HepG2 (cell line): ENCODE measurements at regions not wholly inside any gene's neighbourhood (a gene's known extent, or its start where the extent isn't known, plus 50 kb on each side); places are given as distances from the start of the nearest gene placed in this dataset.

Experiments
- ATAC-seq: fragments of 200-7000 bp; cut with Tn5 transposase; 3 replicates; pipeline ENCODE4 v1.9.1; 2020; ENCODE audit warnings: mild to moderate bottlenecking, moderate library complexity
- BruUV-seq: library from RNA; stranded (reverse); fragments of 400-500 nt; replicated peaks from 2 replicates; lab custom pipeline; 2021; lab: Mats Ljungman, UMichigan
- CTCF ChIA-PET: fragments of 300-600 bp; formaldehyde crosslinking; extraction: SDS; loops from one replicate; lab custom pipeline; 2021; ENCODE audit warnings: low total read pairs, inconsistent platforms, low intra/inter-chr PET ratio; lab: Yijun Ruan, JAX
- POLR2A ChIA-PET: fragments of 350-600 bp; sonication (Branson Sonifier 250); formaldehyde crosslinking; loops from one replicate; lab custom pipeline; 2020; ENCODE audit warnings: antibody characterized with exemption, inconsistent platforms; lab: Yijun Ruan, JAX
- DNase-seq: peaks from one replicate; pipeline ENCODE4 v3.0.0-alpha.2; 2015; ENCODE audit warnings: low spot score
- FAIRE-seq: peaks from 3 replicates; lab custom pipeline; 2011; peaks lifted over from hg19 to GRCh38; lab: Jason Lieb, UNC
- H2AFZ ChIP-seq: one replicate; pipeline ENCODE4 v1.6.1; 2011; ENCODE audit warnings: low read length, inconsistent platforms
- H3K27ac ChIP-seq: fragments of 300-600 bp; 3 replicates; pipeline ENCODE4 v1.8.0; 2011; ENCODE audit warnings: mixed run types, mild to moderate bottlenecking, mixed read lengths, low read length, inconsistent platforms; ENCODE audit not compliant: insufficient read depth; ENCODE audit errors: extremely low read length
- H3K27me3 ChIP-seq, 2 experiments: fragments of 200-600 bp in 1 of 2; 2 replicates in 1 of 2; 3 replicates in 1 of 2; pipeline versions ENCODE4 v1.6.0 to v1.8.0; 2011; ENCODE audit warnings: low read length in 2 of 2, mild to moderate bottlenecking in 2 of 2, moderate library complexity in 2 of 2, inconsistent platforms in 1 of 2; ENCODE audit not compliant: insufficient read depth in 2 of 2, control insufficient read depth in 1 of 2
- H3K36me3 ChIP-seq, 2 experiments: fragments of 200-600 bp in 1 of 2; replicated peaks in 1 of 2; 2 replicates in 1 of 2; 3 replicates in 1 of 2; pipeline versions ENCODE4 v1.5.1 to v1.8.0; 2011; ENCODE audit warnings: low read length in 2 of 2, inconsistent platforms in 1 of 2; ENCODE audit not compliant: insufficient read depth in 2 of 2, control insufficient read depth in 1 of 2
- H3K4me1 ChIP-seq: 2 replicates; pipeline ENCODE4 v1.5.1; 2012; ENCODE audit warnings: low read length, inconsistent platforms; ENCODE audit not compliant: insufficient read depth
- H3K4me2 ChIP-seq: 2 replicates; pipeline ENCODE4 v1.6.0; 2011; ENCODE audit warnings: low read depth, low read length, inconsistent platforms
- H3K4me3 ChIP-seq, 3 experiments: fragments of 200-600 bp in 1 of 3; sonication (generic), shearing (Covaris generic) in 1 of 3; replicated peaks in 1 of 3; 2 replicates each; pipeline ENCODE4 v1.5.1; 2011 to 2016; ENCODE audit warnings: low read length in 3 of 3, inconsistent platforms in 2 of 3, low read depth in 2 of 3, mild to moderate bottlenecking in 2 of 3, control low read depth in 1 of 3, mixed read lengths in 1 of 3; ENCODE audit not compliant: insufficient read depth in 1 of 3
- H3K79me2 ChIP-seq: one replicate; pipeline ENCODE4 v1.6.1; 2011; ENCODE audit warnings: low read length, inconsistent platforms; ENCODE audit not compliant: insufficient read depth
- H3K9ac ChIP-seq: 2 replicates; pipeline ENCODE4 v1.6.0; 2011; ENCODE audit warnings: mild to moderate bottlenecking, low read depth, low read length, inconsistent platforms; ENCODE audit not compliant: insufficient read depth
- H3K9me3 ChIP-seq: 2 replicates; pipeline ENCODE4 v1.5.1; 2012; ENCODE audit warnings: mild to moderate bottlenecking, low read length
- H4K20me1 ChIP-seq: 2 replicates; pipeline ENCODE4 v1.6.0; 2011; ENCODE audit warnings: inconsistent platforms, mild to moderate bottlenecking, low read length, moderate library complexity; ENCODE audit not compliant: insufficient read depth
- CREB1 ChIP-seq, 2 experiments: fragments of 450-650 bp in 1 of 2; IDR thresholded peaks; 2 replicates each; pipeline ENCODE4 v1.6.1; 2016 to 2017; ENCODE audit warnings: control low read depth in 1 of 2, mild to moderate bottlenecking in 1 of 2, missing compliant biosample characterization in 1 of 2, missing genetic modification characterization in 1 of 2
- ZNF451 ChIP-seq: sonication (generic); formaldehyde crosslinking; IDR thresholded peaks from 2 replicates; pipeline ENCODE4 v1.5.0; 2020; ENCODE audit warnings: mild to moderate bottlenecking, missing genetic modification reagents
- WGBS: methylation state at CpG from one replicate; pipeline ENCODE4 v1.1.6; 2017; ENCODE audit warnings: low lambda C conversion rate; 5-methylcytosine and 5-hydroxymethylcytosine counted together
- in situ Hi-C: cut with HindIII; loops from 2 replicates; pipeline ENCODE4 v1.10.0; 2017; ENCODE audit warnings: low pct_unique_long_range_greater_than_20kb; ENCODE audit not compliant: extremely low pct_ligation_motif_present
- intact Hi-C: fragments of 100-400 bp; cut with micrococcal nuclease; formaldehyde crosslinking; loops from one replicate; pipeline ENCODE4 v1.10.0; 2022; ENCODE audit not compliant: unreplicated experiment
- TF ChIP-seq, protein P1 (sequence below): sonication (generic); formaldehyde crosslinking; IDR thresholded peaks from 2 replicates; pipeline ENCODE4 v1.8.1; 2023; ENCODE audit warnings: mild to moderate bottlenecking, missing genetic modification reagents
- TF ChIP-seq, protein P2 (sequence below): sonication (generic); formaldehyde crosslinking; IDR thresholded peaks from 2 replicates; pipeline ENCODE4 v1.8.0; 2022; ENCODE audit warnings: mild to moderate bottlenecking, missing genetic modification reagents; ENCODE audit not compliant: insufficient replicate concordance

DNA sequence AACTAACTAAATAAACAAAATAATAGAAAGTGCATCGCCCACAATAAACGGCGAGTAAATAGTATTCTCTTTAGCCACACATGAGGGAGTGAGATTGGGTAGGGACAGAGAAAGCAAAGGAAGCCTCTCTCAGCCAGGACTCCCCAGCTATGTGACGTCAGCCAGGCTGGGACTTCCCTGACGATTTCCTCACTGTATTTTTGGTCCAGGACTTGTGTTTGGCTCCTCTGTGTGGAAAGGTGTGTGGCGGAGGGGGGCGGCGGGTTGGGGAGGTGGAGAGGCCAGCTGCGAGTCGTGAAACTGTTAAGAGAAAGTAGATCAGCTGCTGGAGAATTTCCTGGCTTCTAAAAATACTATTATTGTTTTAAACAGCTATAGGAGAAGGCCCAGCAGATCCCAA lies 1124.6 kb downstream of the AACS start:
- no peak for FAIRE-seq
- Histone ChIP-seq H3K4me2 (no peak overlapping the region), H3K4me3 (no peak overlapping the region), H3K9ac (no peak overlapping the region), H3K9me3 (peaks cover 100% of the 10 kb centered on the region), H4K20me1 (no peaks in the 10 kb centered on the region), H3K27ac (no peak overlapping the region), H3K27me3 (no peaks in the 10 kb centered on the region), H2AFZ (no peak overlapping the region), H3K36me3 (no peaks in the 10 kb centered on the region), H3K4me1 (no peaks in the 10 kb centered on the region), H3K79me2 (no peaks in the 10 kb centered on the region)
- no peak for DNase-seq
- WGBS: 32% methylated on average over 10 of the region's 10 CpGs
- intact Hi-C loops (no loop called here), in situ Hi-C loops (no loop called here)
- ChIA-PET POLR2A (no interaction called here), CTCF (no interaction called here)
- ATAC-seq: no peak
- TF ChIP-seq ZNF451 (no peak), CREB1 (IDR thresholded peaks at IDR 0.05) (peak; percentile 42; the same call in 1 of the 2 replicates), CREB1 (CRISPR knock-in tag; IDR thresholded peaks at IDR 0.05) (no peak)
- TF ChIP-seq, protein P1, sequence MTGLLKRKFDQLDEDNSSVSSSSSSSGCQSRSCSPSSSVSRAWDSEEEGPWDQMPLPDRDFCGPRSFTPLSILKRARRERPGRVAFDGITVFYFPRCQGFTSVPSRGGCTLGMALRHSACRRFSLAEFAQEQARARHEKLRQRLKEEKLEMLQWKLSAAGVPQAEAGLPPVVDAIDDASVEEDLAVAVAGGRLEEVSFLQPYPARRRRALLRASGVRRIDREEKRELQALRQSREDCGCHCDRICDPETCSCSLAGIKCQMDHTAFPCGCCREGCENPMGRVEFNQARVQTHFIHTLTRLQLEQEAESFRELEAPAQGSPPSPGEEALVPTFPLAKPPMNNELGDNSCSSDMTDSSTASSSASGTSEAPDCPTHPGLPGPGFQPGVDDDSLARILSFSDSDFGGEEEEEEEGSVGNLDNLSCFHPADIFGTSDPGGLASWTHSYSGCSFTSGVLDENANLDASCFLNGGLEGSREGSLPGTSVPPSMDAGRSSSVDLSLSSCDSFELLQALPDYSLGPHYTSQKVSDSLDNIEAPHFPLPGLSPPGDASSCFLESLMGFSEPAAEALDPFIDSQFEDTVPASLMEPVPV (CRISPR knock-in tag): no peak
- TF ChIP-seq, protein P2, sequence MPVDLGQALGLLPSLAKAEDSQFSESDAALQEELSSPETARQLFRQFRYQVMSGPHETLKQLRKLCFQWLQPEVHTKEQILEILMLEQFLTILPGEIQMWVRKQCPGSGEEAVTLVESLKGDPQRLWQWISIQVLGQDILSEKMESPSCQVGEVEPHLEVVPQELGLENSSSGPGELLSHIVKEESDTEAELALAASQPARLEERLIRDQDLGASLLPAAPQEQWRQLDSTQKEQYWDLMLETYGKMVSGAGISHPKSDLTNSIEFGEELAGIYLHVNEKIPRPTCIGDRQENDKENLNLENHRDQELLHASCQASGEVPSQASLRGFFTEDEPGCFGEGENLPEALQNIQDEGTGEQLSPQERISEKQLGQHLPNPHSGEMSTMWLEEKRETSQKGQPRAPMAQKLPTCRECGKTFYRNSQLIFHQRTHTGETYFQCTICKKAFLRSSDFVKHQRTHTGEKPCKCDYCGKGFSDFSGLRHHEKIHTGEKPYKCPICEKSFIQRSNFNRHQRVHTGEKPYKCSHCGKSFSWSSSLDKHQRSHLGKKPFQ: no peak
- no TSS peak for BruUV-seq
